Vagina (tissue), 2 donors: ENCODE measurements at regions not wholly inside any gene's neighbourhood (a gene's known extent, or its start where the extent isn't known, plus 50 kb on each side); places are given as distances from the start of the nearest gene placed in this dataset.

ENCODE experiments used
- POLR2A ChIP-seq, 2 donors: fragments of 450-650 bp; IDR thresholded peaks; one replicate each; pipeline ENCODE4 v1.6.1; 2017; ENCODE audit warnings: antibody characterized with exemption in 2 of 2, mild to moderate bottlenecking in 2 of 2, moderate library complexity in 2 of 2
- POLR2AphosphoS5 ChIP-seq, 2 donors: sonication (generic); formaldehyde crosslinking; IDR thresholded peaks; one replicate each; pipeline ENCODE4 v1.9.0; 2017; ENCODE audit warnings: antibody characterized with exemption in 2 of 2, mild to moderate bottlenecking in 2 of 2, low read depth in 1 of 2; ENCODE audit not compliant: insufficient read depth in 1 of 2
- TF ChIP-seq, protein P1 (sequence below), 3 experiments: fragments of 450-650 bp in 2 of 3; fragments of 200-600 bp in 1 of 3; sonication (generic) in 1 of 3; IDR thresholded peaks; one replicate each; pipeline ENCODE4 v1.5.1; 2017 to 2019; ENCODE audit warnings: antibody characterized with exemption in 3 of 3, mild to moderate bottlenecking in 2 of 3, moderate library complexity in 2 of 3

DNA sequence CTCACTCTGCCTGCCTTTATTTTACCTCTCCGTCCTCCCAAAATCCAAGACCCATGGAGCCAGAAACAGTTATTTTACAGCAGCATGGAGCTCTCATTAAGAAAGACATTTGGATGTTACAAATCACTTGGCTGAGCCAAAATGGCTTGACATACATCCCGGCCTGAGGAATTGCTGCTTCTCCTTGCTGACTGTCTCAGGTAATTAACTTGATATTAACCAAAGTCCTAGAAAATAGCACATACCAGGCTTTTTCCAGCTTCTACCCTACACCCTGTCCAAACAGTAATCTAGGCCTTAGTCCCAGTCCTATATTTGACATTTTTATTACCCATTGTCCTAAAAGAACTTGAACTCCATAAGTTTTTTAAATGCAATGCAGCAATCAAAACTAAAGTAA, 205.0 kb downstream of the TMX3 start:
- TF ChIP-seq, protein P1, sequence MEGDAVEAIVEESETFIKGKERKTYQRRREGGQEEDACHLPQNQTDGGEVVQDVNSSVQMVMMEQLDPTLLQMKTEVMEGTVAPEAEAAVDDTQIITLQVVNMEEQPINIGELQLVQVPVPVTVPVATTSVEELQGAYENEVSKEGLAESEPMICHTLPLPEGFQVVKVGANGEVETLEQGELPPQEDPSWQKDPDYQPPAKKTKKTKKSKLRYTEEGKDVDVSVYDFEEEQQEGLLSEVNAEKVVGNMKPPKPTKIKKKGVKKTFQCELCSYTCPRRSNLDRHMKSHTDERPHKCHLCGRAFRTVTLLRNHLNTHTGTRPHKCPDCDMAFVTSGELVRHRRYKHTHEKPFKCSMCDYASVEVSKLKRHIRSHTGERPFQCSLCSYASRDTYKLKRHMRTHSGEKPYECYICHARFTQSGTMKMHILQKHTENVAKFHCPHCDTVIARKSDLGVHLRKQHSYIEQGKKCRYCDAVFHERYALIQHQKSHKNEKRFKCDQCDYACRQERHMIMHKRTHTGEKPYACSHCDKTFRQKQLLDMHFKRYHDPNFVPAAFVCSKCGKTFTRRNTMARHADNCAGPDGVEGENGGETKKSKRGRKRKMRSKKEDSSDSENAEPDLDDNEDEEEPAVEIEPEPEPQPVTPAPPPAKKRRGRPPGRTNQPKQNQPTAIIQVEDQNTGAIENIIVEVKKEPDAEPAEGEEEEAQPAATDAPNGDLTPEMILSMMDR (IDR thresholded peaks at IDR 0.05), result no peak
- TF ChIP-seq POLR2A (IDR thresholded peaks at IDR 0.05), result no peak
- TF ChIP-seq POLR2AphosphoS5 (IDR thresholded peaks at IDR 0.05; ENCODE audit: insufficient read depth in 1 of 2, low read depth in 1 of 2), result no peak
